SH-SY5Y (cell line): ENCODE measurements at regions not wholly inside any gene's neighbourhood (a gene's known extent, or its start where the extent isn't known, plus 50 kb on each side); places are given as distances from the start of the nearest gene placed in this dataset.

Experiments used
- GATA2 ChIP-seq: IDR thresholded peaks from 2 replicates; pipeline ENCODE4 v1.6.1; 2011; ENCODE audit warnings: mild to moderate bottlenecking, low read depth, low read length
- GATA3 ChIP-seq: IDR thresholded peaks from 2 replicates; pipeline ENCODE4 v1.6.1; 2011; ENCODE audit warnings: low read depth, mild to moderate bottlenecking, low read length, moderate library complexity

GRCh38 chr5:109476292-109476691 is 66.5 kb upstream of the PJA2 start:
- TF ChIP-seq GATA2 (no peak), GATA3 (no peak)

GRCh38 chr5:109469896-109470662 is 60.3 kb upstream of the PJA2 start:
- no peak for TF ChIP-seq GATA2
- no peak for TF ChIP-seq GATA3

- TF ChIP-seq GATA2: no peak
- no peak for TF ChIP-seq GATA3
These were observed 59.1 kb upstream of the PJA2 start for GRCh38 chr5:109468737-109469420.

GRCh38 chr5:109468288-109468676 is 58.5 kb upstream of the PJA2 start:
- TF ChIP-seq GATA2: no peak
- no peak for TF ChIP-seq GATA3

- no peak for TF ChIP-seq GATA2
- no peak for TF ChIP-seq GATA3
These were observed 57.3 kb upstream of the PJA2 start for GRCh38 chr5:109467058-109467457.
